ENCODE measurements at regions not wholly inside any gene's neighbourhood (a gene's known extent, or its start where the extent isn't known, plus 50 kb on each side); places are given as distances from the start of the nearest gene placed in this dataset.

DNA sequence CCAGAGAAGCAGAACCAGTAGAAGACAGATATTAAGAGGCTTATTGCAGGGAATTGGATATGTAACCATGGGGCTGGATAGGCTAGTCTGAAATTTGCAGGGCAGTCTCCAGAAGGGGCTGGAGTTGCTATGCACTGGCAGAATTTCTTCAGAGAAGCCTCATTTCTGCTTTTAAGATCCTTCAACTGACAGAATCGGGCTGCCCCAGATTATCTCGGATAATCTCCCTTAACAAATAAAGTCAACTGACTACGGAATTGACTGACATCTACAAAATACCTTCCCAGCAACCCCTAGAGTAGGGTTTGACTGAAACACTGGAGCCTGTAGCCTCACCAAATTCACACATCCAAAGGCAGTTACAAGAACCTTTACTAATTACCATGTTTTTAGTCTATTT, 136.4 kb downstream of the SOCS6 start:
- TF ChIP-seq, protein P1, sequence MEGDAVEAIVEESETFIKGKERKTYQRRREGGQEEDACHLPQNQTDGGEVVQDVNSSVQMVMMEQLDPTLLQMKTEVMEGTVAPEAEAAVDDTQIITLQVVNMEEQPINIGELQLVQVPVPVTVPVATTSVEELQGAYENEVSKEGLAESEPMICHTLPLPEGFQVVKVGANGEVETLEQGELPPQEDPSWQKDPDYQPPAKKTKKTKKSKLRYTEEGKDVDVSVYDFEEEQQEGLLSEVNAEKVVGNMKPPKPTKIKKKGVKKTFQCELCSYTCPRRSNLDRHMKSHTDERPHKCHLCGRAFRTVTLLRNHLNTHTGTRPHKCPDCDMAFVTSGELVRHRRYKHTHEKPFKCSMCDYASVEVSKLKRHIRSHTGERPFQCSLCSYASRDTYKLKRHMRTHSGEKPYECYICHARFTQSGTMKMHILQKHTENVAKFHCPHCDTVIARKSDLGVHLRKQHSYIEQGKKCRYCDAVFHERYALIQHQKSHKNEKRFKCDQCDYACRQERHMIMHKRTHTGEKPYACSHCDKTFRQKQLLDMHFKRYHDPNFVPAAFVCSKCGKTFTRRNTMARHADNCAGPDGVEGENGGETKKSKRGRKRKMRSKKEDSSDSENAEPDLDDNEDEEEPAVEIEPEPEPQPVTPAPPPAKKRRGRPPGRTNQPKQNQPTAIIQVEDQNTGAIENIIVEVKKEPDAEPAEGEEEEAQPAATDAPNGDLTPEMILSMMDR (IDR thresholded peaks at IDR 0.05; ENCODE audit: poor library complexity), result no peak
- TF ChIP-seq EZH2 (IDR thresholded peaks at IDR 0.05; ENCODE audit: borderline replicate concordance) (no peak), EZH2phosphoT487 (IDR thresholded peaks at IDR 0.05; ENCODE audit: low read depth, severe bottlenecking, unreplicated experiment) (no peak)
